ENCODE measurements at regions not wholly inside any gene's neighbourhood (a gene's known extent, or its start where the extent isn't known, plus 50 kb on each side); places are given as distances from the start of the nearest gene placed in this dataset.
A peak's percentile ranks its signal among the peaks of the same experiment; 100 is the strongest.

DNA sequence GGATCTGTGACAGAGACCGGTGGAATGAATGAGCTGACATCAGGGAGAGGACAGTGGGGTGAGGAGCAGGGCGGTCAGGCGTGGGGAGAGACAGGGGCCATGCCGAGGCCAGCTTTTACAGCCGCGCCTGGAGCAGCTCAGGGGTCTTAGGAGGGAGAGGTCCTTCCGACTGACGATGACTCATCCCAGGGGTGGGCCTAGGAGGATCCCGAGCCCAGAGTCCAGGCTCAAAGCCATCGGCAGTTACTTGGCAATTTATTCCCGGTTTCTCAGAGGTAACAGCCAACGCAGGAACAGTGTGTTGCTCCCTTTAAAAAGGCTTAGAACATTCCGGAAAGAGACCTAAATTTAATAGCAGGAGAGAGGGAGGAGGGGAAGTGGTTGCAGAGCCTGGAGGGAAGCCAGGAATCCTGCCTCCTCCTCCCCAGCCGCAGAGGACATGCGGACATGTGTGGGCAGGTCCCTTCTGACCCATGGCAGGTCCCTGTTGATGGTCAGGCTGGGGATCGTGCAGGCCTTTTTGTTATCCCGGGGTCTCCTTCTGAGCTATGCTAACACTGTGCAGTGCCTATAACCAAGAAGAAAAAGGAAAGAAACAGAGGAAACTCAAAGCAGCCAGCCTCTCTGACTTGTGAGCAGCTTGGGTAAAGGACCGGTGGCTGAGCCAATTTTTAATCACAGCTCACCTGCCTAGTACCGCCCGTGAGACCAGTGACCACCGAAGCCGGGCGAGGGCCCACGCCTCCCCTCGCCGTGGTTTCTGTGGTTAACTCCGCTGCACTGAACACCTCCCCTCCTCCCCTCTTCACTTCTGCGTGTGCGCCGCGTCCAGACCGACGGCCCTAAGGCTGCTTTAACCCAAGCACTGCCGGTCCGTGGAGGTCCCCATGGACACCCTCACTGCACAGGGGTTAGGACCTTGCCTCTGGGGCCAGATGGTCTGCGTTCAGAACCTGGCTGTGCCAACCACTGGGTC is 392.4 kb upstream of the PROK2 start:
- ChIA-PET CTCF (interaction anchor here (0.6 kb wide), 2 partner anchors 198 to 1331 kb away, joined by 3 to 4 read pairs; no protein-coding TSS in a partner anchor), POLR2A (no interaction called here)
- Histone ChIP-seq H3K27ac (ENCODE audit: insufficient read depth, low read depth, low read length) (no peak overlapping the region), H3K27me3 (ENCODE audit: control insufficient read depth in 2 of 2, insufficient read depth in 2 of 2, low read length in 2 of 2) (peaks cover 2 to 11% of the 10 kb centered on the region in 2 experiments), H3K79me2 (ENCODE audit: control insufficient read depth, insufficient read depth, low read length) (no peaks in the 10 kb centered on the region), H3K9me1 (replicated peaks; ENCODE audit: control insufficient read depth, extremely low read depth, insufficient read depth, low read length) (no peaks in the 10 kb centered on the region), H3K9me3 (replicated peaks; ENCODE audit: control insufficient read depth, insufficient read depth, low read length) (no peaks in the 10 kb centered on the region), H3K9ac (replicated peaks; ENCODE audit: extremely low read depth, insufficient read depth, low read length) (no peak overlapping the region), H3K4me1 (ENCODE audit: control insufficient read depth, extremely low read depth, insufficient read depth, low read length) (peaks cover 5% of the 10 kb centered on the region), H3K36me3 (ENCODE audit: control insufficient read depth in 2 of 2, extremely low read depth in 1 of 2, insufficient read depth in 2 of 2, low read length in 2 of 2) (no peaks in the 10 kb centered on the region), H4K20me1 (replicated peaks; ENCODE audit: control insufficient read depth, extremely low read depth, insufficient read depth, low read length) (no peaks in the 10 kb centered on the region), H3K4me3 (replicated peaks in 1 of 3; ENCODE audit: insufficient read depth in 1 of 3, low read depth in 1 of 3, low read length in 3 of 3) (no peak overlapping the region), H3K4me2 (ENCODE audit: insufficient read depth, low read length) (no peak overlapping the region), H2AFZ (ENCODE audit: low read depth, low read length) (peak overlapping the region; percentile 26)
- dilution Hi-C loops (cut with MboI; ENCODE audit: extremely low pct_ligation_motif_present, low sequenced_read_pairs) = no loop called here
- intact Hi-C loops (cut with micrococcal nuclease) = no loop called here
- FAIRE-seq (peak; percentile 74), DNase-seq (ENCODE audit: low read depth, low spot score) (peak; percentile 28)
- BruUV-seq (replicated peaks) = no TSS peak
- TF ChIP-seq JUN (IDR thresholded peaks at IDR 0.05; ENCODE audit: borderline replicate concordance, insufficient read depth, insufficient read length, low read depth) (no peak), MYC (IDR thresholded peaks at IDR 0.05; ENCODE audit: low read depth, low read length) (no peak), POLR2A (IDR thresholded peaks at IDR 0.05; ENCODE audit: low read depth, low read length) (no peak), GATA2 (IDR thresholded peaks at IDR 0.05; ENCODE audit: insufficient read depth, insufficient read length, low read depth, low read length) (no peak), POLR2AphosphoS5 (IDR thresholded peaks at IDR 0.05; ENCODE audit: insufficient read depth, low read depth, low read length) (no peak), EZH2 (IDR thresholded peaks at IDR 0.05; ENCODE audit: borderline replicate concordance, low read depth, low read length, severe bottlenecking) (no peak), FOS (IDR thresholded peaks at IDR 0.05; ENCODE audit: borderline replicate concordance, insufficient read depth, low read length) (no peak), MAX (IDR thresholded peaks at IDR 0.05; ENCODE audit: insufficient read depth, insufficient read length) (no peak)
- TF ChIP-seq, protein P1, sequence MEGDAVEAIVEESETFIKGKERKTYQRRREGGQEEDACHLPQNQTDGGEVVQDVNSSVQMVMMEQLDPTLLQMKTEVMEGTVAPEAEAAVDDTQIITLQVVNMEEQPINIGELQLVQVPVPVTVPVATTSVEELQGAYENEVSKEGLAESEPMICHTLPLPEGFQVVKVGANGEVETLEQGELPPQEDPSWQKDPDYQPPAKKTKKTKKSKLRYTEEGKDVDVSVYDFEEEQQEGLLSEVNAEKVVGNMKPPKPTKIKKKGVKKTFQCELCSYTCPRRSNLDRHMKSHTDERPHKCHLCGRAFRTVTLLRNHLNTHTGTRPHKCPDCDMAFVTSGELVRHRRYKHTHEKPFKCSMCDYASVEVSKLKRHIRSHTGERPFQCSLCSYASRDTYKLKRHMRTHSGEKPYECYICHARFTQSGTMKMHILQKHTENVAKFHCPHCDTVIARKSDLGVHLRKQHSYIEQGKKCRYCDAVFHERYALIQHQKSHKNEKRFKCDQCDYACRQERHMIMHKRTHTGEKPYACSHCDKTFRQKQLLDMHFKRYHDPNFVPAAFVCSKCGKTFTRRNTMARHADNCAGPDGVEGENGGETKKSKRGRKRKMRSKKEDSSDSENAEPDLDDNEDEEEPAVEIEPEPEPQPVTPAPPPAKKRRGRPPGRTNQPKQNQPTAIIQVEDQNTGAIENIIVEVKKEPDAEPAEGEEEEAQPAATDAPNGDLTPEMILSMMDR (IDR thresholded peaks at IDR 0.05; ENCODE audit: extremely low read depth in 1 of 2, insufficient read depth in 1 of 2, low read depth in 1 of 2, low read length in 2 of 2) = no peak

Measured in endothelial cell of umbilical vein (primary cell).